NCI-H146 (cell line): ENCODE measurements at regions not wholly inside any gene's neighbourhood (a gene's known extent, or its start where the extent isn't known, plus 50 kb on each side); places are given as distances from the start of the nearest gene placed in this dataset.
"Not testable (repeated sequence)": the region's sequence is repeated elsewhere in the genome, so short reads cannot be mapped to it uniquely, and the experiment has no call there.

ENCODE experiments used
- DNase-seq: peaks from one replicate; lab custom pipeline; 2025; lab: John Stamatoyannopoulos, UW

- DNase-seq: no peak
Observed at GRCh38 chr5:15021266-15022046, 149.9 kb upstream of the ANKH start.

DNA sequence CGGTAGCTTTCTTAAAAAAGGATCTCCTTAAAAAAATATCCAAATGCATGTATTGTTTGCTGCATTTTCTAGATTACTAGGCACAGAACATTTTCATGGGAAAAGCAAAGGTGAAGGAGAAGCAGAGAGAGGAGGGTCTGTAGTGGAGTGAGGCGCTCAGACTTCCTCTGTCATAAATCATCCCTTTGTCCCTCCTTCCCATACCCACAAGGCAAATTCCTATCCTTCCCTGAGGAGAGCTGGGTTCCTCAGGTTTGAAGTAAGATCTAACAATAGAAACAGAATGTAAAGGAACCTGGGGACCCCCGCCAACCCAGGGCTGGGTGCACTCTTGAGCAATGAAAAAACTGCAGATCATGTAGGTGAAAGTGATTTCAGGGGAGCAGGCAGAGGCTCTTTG, 149.2 kb upstream of the ANKH start:
- DNase-seq: no peak

GRCh38 chr5:15014809-15015208, 143.2 kb upstream of the ANKH start:
- DNase-seq: no peak

- peak; percentile 52 for DNase-seq
Observed at GRCh38 chr5:15013654-15014463, 142.3 kb upstream of the ANKH start.

DNA sequence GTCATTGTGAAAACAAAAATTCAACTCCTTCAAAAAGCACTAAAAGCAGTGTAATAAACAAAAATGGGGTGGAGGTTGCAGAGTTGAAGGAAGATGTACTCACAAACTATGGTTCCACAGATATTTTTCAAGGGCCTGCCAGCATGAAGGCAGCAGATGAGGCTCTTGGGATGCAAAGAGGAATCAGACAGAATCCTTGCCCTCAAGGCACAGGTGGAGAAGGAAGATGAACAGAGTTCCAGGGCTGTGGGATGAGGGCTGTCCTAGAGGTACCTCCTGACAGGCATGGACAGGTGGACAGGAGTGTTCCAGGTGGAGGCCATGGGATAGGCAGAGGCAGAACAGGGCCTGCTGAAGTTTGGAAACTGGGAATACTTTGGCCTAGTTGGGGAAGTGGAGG, 140.5 kb upstream of the ANKH start:
- DNase-seq: no peak

GRCh38 chr5:15010936-15011335, 139.4 kb upstream of the ANKH start:
- DNase-seq: no peak

GRCh38 chr5:15009420-15009819, 137.8 kb upstream of the ANKH start:
- DNase-seq: peak; percentile 79

GRCh38 chr5:15008921-15009320, 137.3 kb upstream of the ANKH start:
- DNase-seq: no peak

DNA sequence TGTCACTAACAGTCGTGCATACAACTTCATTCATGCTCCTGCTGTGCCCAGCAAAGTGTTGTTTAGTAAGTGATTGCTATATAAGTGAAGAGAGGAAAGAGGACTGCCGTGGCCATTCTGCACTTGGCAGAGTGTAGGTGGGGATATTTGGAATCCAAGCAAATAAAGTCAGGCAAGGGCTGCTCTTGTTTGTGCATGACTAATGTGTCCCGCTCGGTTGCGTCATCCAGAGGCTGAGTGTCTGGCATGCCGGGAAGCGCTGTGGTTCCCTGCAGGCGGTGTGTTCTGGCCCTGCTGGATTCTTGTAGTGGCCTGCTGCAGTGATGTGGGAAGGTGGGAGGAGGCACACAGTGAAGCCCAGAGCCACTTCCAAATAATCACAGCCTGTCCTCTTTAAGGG, 136.9 kb upstream of the ANKH start:
- peak; percentile 58 for DNase-seq

GRCh38 chr5:15007646-15008045, 136.1 kb upstream of the ANKH start:
- DNase-seq: no peak

- no peak for DNase-seq
Observed at GRCh38 chr5:15004506-15004905, 132.9 kb upstream of the ANKH start.

DNA sequence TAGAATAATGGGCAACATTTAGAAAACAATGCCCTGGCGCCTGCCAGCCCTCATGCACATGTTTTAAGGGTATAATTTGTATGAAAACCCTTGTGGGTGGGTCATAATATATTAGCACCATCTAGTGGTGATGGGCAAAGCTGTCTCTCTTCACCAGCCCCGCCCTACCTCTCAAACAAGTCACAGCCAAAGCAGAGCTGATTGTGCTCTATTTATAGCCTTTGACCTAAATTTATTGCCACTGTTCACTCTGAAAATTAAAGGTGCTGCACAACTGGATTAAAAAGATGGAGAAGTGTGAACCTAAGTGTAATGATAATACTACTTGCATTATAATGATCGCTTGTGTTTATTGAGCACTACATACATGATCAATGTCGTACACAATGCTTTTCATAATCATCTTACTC, 131.9 kb upstream of the ANKH start:
- peak; percentile 76 for DNase-seq

DNA sequence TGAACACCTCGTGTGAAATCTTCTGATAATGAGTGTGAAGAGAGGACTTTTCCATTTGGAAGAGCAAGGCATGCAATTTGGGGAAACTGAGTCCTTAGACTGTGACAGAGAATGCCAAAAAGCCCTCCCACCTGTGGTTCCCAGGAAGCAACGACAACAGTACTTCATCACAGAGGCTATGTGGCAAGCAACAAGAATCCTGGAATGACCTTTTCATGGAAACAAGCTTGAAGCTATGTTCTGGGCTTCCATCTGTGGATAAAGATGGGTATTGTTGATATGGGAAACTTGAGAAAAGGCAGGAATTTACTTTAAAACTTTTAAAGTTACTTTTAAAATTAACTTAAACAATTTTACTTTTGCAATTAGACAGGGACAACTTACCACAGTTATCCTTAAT, 131.2 kb upstream of the ANKH start:
- no peak for DNase-seq

DNA sequence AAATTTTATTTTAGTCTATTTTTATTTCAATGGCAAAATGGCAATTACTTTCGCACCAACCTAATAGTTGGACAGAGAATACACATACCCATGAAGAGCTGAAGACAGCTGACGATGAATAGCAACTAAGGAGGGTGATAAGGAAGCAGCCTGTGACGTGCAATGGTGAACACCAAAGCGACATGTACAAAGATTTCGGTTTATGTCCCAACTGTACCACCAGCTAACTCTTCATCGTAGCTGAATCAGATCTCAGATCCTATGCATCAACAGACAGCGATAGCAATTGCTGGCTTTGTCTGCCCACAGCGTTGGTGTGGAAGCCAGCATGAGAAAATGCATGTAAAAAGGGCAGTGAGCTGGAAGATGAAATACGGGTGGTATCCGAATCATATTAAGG, 130.6 kb upstream of the ANKH start:
- no peak for DNase-seq

DNA sequence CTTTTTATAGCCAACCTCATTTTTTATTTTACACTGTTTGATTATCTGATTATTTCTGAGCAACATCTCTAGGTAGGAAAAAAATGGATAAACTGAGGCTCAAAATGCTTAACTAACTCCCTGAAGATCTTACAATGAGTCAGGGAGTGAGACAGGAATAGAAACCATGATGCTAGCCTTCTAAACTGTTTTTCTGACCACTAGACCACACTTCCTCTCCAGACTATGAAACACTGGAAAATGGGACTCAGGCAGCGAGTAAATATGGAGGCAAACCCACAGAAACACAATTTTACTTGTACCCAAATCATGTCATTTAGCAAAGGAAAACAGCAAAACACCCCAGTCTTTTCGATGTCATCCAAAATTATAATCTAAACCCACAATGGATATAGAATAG, 129.9 kb upstream of the ANKH start:
- no peak for DNase-seq

- DNase-seq: no peak
Observed at GRCh38 chr5:14998491-14998890, 126.9 kb upstream of the ANKH start.

- no peak for DNase-seq
Observed at GRCh38 chr5:14996997-14997396, 125.4 kb upstream of the ANKH start.

DNA sequence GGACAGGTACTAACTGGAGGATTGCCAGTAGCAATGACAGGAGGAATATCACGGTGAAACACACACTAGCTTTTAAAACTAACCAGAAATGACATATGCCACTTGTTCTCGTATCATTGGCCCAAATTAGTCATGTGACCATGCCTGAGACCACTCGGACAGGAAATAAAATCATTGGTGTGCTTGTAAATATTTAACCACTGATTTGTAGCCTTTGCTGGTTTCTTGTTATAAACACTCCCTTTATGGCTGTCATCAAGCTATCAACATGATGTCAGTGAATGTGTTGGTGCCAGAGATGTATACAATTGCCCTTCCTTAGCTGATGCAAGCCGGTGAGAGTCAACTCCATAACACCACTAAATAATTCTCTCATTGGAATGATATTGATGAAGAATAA, 123.7 kb upstream of the ANKH start:
- no peak for DNase-seq

DNA sequence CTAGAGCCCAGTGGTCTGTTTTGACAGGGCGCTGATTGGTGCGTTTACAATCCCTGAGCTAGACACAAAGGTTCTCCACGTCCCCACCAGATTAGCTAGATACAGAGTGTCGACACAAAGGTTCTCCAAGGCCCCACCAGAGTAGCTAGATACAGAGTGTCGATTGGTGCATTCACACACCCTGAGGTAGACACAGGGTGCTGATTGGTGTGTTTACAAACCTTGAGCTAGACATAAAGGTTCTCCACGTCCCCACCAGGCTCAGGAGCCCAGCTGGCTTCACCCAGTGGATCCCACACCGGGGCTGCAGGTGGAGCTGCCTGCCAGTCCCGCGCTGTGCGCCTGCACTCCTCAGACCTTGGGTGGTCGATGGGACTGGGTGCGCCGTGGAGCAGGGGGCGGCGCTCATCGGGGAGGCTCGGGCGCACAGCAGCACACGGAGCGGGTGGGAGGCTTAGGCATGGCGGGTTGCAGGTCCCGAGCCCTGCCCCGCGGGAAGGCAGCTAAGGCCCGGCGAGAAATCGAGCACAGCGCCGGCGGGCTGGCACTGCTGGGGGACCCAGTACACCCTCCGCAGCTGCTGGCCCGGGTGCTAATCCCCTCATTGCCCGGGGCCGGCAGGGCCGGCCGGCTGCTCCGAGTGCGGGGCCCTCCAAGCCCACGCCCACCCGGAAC, 122.0 kb upstream of the ANKH start:
- DNase-seq: not testable (repeated sequence)

DNA sequence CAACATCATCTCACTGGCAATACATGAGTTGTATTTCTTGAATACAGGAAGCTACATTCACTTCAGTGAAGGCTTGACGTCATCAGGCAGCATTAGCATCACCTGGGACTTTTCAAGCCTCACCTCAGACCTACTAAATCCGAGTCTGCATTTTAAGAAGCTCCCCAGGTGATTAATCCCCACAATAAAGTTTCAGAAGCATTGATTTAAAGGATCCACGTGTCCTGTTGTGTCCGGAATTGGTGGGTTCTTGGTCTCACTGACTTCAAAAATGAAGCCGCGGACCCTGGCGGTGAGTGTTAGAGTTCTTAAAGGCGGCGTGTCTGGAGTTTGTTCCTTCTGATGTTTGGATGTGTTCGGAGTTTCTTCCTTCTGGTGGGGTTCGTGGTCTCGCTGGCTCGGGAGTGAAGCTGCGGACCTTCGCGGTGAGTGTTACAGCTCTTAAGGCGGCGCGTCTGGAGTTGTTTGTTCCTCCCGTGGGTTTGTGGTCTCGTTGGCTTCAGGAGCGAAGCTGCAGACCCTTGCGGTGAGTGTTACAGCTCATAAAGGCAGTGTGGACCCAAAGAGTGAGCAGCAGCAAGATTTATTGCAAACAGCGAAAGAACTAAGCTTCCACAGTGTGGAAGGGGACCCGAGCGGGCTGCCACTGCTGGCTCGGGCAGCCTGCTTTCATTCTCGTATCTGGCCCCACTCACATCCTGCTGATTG, 121.3 kb upstream of the ANKH start:
- not testable (repeated sequence) for DNase-seq

- DNase-seq: no peak
Observed at GRCh38 chr5:14988223-14988622, 116.6 kb upstream of the ANKH start.

DNA sequence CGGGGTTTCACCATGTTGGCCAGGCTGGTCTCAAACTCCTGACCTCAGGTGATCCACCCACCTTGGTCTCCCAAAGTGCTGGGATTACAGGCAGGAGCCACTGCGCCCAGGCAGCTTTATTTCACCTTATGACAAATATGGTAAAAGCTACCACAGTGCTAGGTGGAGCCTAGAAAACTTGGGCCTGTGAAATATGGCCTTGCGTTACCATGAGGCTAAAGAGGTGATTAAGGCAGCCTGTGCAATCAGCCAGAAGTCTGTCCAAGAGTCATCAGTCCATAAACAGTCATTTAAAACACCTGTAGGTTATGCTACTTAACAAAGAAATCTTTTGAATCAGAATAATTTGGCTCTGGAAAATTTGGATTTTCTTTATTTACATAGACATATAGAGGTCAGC, 114.8 kb upstream of the ANKH start:
- DNase-seq: no peak
